Activated CD8-positive, alpha-beta T cell treated with anti-CD3 and anti-CD28 coated beads for 36 hours (primary cell): ENCODE measurements at regions not wholly inside any gene's neighbourhood (a gene's known extent, or its start where the extent isn't known, plus 50 kb on each side); places are given as distances from the start of the nearest gene placed in this dataset.

ENCODE experiments used
- ATAC-seq: fragments of 200-7000 bp; cut with Tn5 transposase; one replicate; pipeline ENCODE4 v1.10.0; 2021; ENCODE audit warnings: mild to moderate bottlenecking, moderate library complexity
- CTCF ChIA-PET: fragments of 350-600 bp; sonication (Branson Sonifier 250); formaldehyde crosslinking; loops from one replicate; lab custom pipeline; 2021; ENCODE audit warnings: antibody characterized with exemption; lab: Charles Lee
- POLR2A ChIA-PET: fragments of 350-600 bp; sonication (Branson Sonifier 250); formaldehyde crosslinking; loops from one replicate; lab custom pipeline; 2021; ENCODE audit warnings: antibody characterized with exemption; lab: Charles Lee
- DNase-seq: peaks from one replicate; pipeline ENCODE4 v3.0.0-alpha.2; 2020
- H3K27ac Mint-ChIP-seq: one replicate; pipeline ENCODE4 v1.8.0; 2021; ENCODE audit warnings: mild to moderate bottlenecking, mixed read lengths
- H3K27me3 Mint-ChIP-seq: one replicate; pipeline ENCODE4 v1.8.0; 2021; ENCODE audit warnings: mixed read lengths
- H3K36me3 Mint-ChIP-seq: one replicate; pipeline ENCODE4 v1.8.0; 2021; ENCODE audit warnings: low read depth, mixed read lengths
- H3K4me1 Mint-ChIP-seq: one replicate; pipeline ENCODE4 v1.8.0; 2021; ENCODE audit warnings: low read depth, mixed read lengths
- H3K4me3 Mint-ChIP-seq: one replicate; pipeline ENCODE4 v1.8.0; 2021; ENCODE audit warnings: mild to moderate bottlenecking, moderate library complexity, mixed read lengths
- H3K9me3 Mint-ChIP-seq: one replicate; pipeline ENCODE4 v1.8.0; 2021; ENCODE audit warnings: mixed read lengths
- intact Hi-C: fragments of 100-400 bp; cut with micrococcal nuclease; formaldehyde crosslinking; loops from one replicate; pipeline ENCODE4 v1.10.0; 2022
- TF ChIP-seq, protein P1 (sequence below): fragments of 200-600 bp; IDR thresholded peaks from one replicate; pipeline ENCODE4 v1.8.0; 2022; ENCODE audit warnings: antibody characterized with exemption, mild to moderate bottlenecking

DNA sequence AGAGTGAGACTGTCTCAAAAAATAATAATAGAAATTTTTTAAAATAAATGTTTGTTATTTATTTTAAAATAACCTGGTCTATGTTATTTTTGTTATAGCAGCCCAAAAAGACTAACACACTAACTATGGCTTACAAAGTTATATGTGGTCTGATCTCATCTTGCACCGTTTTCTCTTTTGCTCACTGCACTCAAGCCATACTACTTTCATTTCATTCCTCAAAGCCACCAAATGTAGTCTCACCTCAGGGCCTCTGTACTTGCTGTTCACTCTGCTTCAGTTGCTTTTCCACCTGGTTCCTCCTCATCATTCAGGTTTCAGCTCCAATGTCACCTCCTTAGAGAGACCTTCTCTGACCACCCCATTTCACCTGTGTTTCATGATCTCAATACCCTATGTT, 55.2 kb upstream of the MDM1 start:
- Mint-ChIP-seq H3K36me3 (peaks cover 9% of the 10 kb centered on the region), H3K9me3 (peaks cover 19% of the 10 kb centered on the region), H3K27ac (no peak overlapping the region), H3K4me1 (peaks cover 15% of the 10 kb centered on the region), H3K27me3 (no peaks in the 10 kb centered on the region), H3K4me3 (no peak overlapping the region)
- DNase-seq (no peak), ATAC-seq (peak; percentile 47)
- intact Hi-C loops: no loop called here
- CTCF ChIA-PET: interaction anchor here (0.7 to 1.5 kb wide), 2 partner anchors 8 to 32 kb away, joined by 3 read pairs; no protein-coding TSS in a partner anchor
- TF ChIP-seq, protein P1, sequence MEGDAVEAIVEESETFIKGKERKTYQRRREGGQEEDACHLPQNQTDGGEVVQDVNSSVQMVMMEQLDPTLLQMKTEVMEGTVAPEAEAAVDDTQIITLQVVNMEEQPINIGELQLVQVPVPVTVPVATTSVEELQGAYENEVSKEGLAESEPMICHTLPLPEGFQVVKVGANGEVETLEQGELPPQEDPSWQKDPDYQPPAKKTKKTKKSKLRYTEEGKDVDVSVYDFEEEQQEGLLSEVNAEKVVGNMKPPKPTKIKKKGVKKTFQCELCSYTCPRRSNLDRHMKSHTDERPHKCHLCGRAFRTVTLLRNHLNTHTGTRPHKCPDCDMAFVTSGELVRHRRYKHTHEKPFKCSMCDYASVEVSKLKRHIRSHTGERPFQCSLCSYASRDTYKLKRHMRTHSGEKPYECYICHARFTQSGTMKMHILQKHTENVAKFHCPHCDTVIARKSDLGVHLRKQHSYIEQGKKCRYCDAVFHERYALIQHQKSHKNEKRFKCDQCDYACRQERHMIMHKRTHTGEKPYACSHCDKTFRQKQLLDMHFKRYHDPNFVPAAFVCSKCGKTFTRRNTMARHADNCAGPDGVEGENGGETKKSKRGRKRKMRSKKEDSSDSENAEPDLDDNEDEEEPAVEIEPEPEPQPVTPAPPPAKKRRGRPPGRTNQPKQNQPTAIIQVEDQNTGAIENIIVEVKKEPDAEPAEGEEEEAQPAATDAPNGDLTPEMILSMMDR: no peak
- POLR2A ChIA-PET: interaction anchor here (1.3 kb wide), 1 partner anchor 13 kb away, joined by 4 read pairs; no protein-coding TSS in a partner anchor

DNA sequence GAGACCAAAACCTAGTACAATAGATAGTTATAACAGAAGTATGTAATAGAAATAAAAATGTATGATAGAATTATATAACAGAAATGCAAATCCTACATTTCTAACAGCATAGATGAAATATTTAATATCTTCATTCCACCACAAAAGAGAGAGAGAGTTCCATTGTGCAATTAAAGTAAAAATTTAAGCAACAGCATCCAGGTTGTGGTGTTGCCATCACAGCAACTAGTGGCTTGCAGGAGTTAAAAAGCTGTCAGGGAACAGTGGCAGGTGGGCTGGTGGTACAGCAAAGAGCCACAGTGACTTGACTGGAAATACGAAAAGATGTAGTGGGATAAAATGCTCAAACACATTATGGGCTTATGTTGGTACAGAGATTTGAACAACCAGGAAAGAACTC, 57.1 kb upstream of the MDM1 start:
- ATAC-seq: no peak
- ChIA-PET POLR2A (interaction anchor here (0.7 kb wide), 1 partner anchor 156 kb away, joined by 3 read pairs; no protein-coding TSS in a partner anchor), CTCF (no interaction called here)
- TF ChIP-seq, protein P1: no peak
- H3K4me1 Mint-ChIP-seq: peaks cover 15% of the 10 kb centered on the region
- no peak overlapping the region for H3K27ac Mint-ChIP-seq
- peaks cover 5% of the 10 kb centered on the region for H3K36me3 Mint-ChIP-seq
- no peak for DNase-seq
- no peaks in the 10 kb centered on the region for H3K27me3 Mint-ChIP-seq
- H3K9me3 Mint-ChIP-seq: peaks cover 15% of the 10 kb centered on the region
- intact Hi-C loops: no loop called here
- H3K4me3 Mint-ChIP-seq: no peak overlapping the region

DNA sequence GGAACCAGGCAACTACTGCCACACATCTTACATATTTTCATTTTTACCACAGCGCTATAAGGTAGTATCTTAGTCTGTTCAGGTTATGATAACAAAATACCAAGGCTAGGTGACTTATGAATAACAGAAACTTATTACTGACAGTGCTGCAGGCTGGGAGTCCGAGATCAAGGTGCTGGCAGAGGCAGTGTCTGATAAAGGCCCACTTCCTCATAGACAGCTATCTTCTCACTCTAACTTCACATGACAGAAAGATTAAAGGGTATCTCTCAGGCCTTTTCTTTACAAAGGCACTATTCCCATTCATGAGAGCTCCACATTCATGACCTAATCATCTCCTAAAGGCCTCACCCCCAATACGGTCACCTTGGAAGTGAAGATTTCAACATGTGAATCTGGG, 59.8 kb upstream of the MDM1 start:
- Mint-ChIP-seq H3K27ac (no peak overlapping the region), H3K4me1 (peaks cover 8% of the 10 kb centered on the region), H3K27me3 (no peaks in the 10 kb centered on the region), H3K4me3 (no peak overlapping the region), H3K9me3 (peaks cover 10% of the 10 kb centered on the region), H3K36me3 (peaks cover 2% of the 10 kb centered on the region)
- ChIA-PET POLR2A (no interaction called here), CTCF (interaction anchor here (1.7 kb wide), 1 partner anchor 8 kb away, joined by 6 read pairs; no protein-coding TSS in a partner anchor)
- intact Hi-C loops: no loop called here
- TF ChIP-seq, protein P1: no peak
- ATAC-seq: no peak
- DNase-seq: no peak

DNA sequence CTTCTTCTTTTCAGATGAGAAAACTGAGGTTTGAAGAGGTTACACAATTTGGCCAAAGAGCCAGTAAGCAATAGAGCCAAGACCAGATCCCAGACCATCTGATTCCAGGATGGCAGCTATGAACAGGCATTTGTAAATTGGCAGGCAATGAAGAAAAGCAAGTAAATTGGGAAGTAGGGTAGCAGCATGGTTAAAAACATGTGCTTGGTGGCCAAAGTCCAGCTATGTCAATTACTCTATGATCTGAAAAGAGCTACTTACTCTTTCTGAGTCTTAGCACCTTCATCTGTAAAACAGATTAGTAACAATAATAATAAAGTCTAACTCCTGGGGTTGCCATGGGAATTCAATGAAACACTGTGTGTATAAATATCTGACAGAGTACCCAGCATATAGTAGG, 60.2 kb upstream of the MDM1 start:
- H3K9me3 Mint-ChIP-seq: peaks cover 10% of the 10 kb centered on the region
- intact Hi-C loops: no loop called here
- no peak overlapping the region for H3K27ac Mint-ChIP-seq
- H3K4me3 Mint-ChIP-seq: no peak overlapping the region
- no peaks in the 10 kb centered on the region for H3K27me3 Mint-ChIP-seq
- H3K36me3 Mint-ChIP-seq: peaks cover 2% of the 10 kb centered on the region
- peaks cover 7% of the 10 kb centered on the region for H3K4me1 Mint-ChIP-seq
- ATAC-seq (no peak), DNase-seq (no peak)
- CTCF ChIA-PET: interaction anchor here (1.0 to 1.7 kb wide), 3 partner anchors 9 to 24 kb away, joined by 3 to 6 read pairs (median 3); no protein-coding TSS in a partner anchor
- POLR2A ChIA-PET: interaction anchor here (0.8 to 1.4 kb wide), 2 partner anchors 9 to 18 kb away, joined by 3 to 4 read pairs; no protein-coding TSS in a partner anchor
- TF ChIP-seq, protein P1: no peak

DNA sequence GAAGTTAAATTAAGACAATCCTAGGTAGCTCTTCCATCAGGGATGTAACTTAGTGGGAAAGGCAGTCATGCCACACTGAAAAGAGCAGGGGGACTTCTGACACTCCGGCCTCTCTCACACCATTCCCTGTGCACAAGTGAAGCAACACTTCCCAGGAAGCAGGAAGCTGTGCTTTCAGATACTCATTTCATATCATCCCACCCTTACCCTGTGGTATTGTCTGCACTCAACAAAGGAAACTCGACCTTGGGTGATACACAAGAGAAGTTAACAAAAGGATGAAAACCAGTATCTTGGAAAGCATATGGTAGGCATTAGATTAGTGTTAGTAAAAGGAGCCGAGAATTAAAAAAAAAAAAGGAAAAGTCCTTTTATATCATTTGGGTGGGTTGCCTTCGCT, 61.3 kb upstream of the MDM1 start:
- ChIA-PET POLR2A (interaction anchor here (1.4 kb wide), 1 partner anchor 8 kb away, joined by 3 read pairs; no protein-coding TSS in a partner anchor), CTCF (interaction anchor here (1.4 kb wide), 1 partner anchor 23 kb away, joined by 3 read pairs; no protein-coding TSS in a partner anchor)
- TF ChIP-seq, protein P1: no peak
- intact Hi-C loops: no loop called here
- Mint-ChIP-seq H3K4me1 (peaks cover 8% of the 10 kb centered on the region), H3K4me3 (no peak overlapping the region), H3K36me3 (peaks cover 2% of the 10 kb centered on the region), H3K9me3 (peaks cover 10% of the 10 kb centered on the region), H3K27me3 (no peaks in the 10 kb centered on the region), H3K27ac (no peak overlapping the region)
- ATAC-seq (no peak), DNase-seq (no peak)
